IMR-90 (cell line): ENCODE measurements at regions not wholly inside any gene's neighbourhood (a gene's known extent, or its start where the extent isn't known, plus 50 kb on each side); places are given as distances from the start of the nearest gene placed in this dataset.

Experiments
- ATAC-seq: fragments of 200-7000 bp; cut with Tn5 transposase; 2 replicates; pipeline ENCODE4 v1.9.1; 2020; ENCODE audit warnings: low read depth, mild to moderate bottlenecking, moderate library complexity
- BruUV-seq: library from RNA; stranded (reverse); fragments of 400-500 nt; replicated peaks from 2 replicates; lab custom pipeline; 2021; lab: Mats Ljungman, UMichigan
- CTCF ChIA-PET: fragments of 300-600 bp; formaldehyde crosslinking; extraction: SDS; loops from one replicate; lab custom pipeline; 2021; ENCODE audit warnings: antibody characterized with exemption; lab: Yijun Ruan, JAX
- POLR2A ChIA-PET: fragments of 300-600 bp; sonication (Branson Sonifier 250); formaldehyde crosslinking; loops from one replicate; lab custom pipeline; 2022; ENCODE audit warnings: antibody characterized with exemption; ENCODE audit not compliant: unreplicated experiment; lab: Charles Lee
- DNase-seq: peaks from one replicate; pipeline ENCODE4 v3.0.0; 2013
- H2AFZ ChIP-seq: replicated peaks from 2 replicates; pipeline ENCODE3; 2013; ENCODE audit warnings: low read length, mild to moderate bottlenecking; ENCODE audit not compliant: poor library complexity
- H2AK5ac ChIP-seq: 2 replicates; pipeline ENCODE4 v1.6.1; 2013; ENCODE audit warnings: low read depth, low read length, inconsistent platforms
- H2AK9ac ChIP-seq: replicated peaks from 2 replicates; pipeline ENCODE3; 2013; ENCODE audit warnings: mild to moderate bottlenecking, low read depth, low read length, moderate library complexity; ENCODE audit not compliant: poor library complexity
- H2BK120ac ChIP-seq: 2 replicates; pipeline ENCODE4 v1.6.1; 2013; ENCODE audit warnings: low read depth, low read length, inconsistent platforms
- H2BK15ac ChIP-seq: 3 replicates; pipeline ENCODE4 v1.6.1; 2013; ENCODE audit warnings: low read depth, low read length, inconsistent platforms
- H2BK20ac ChIP-seq: 2 replicates; pipeline ENCODE4 v1.6.1; 2013; ENCODE audit warnings: low read depth, mild to moderate bottlenecking, inconsistent platforms, low read length, moderate library complexity
- H2BK5ac ChIP-seq: 2 replicates; pipeline ENCODE4 v1.6.1; 2013; ENCODE audit warnings: mild to moderate bottlenecking, low read depth, low read length, inconsistent platforms; ENCODE audit not compliant: poor library complexity, severe bottlenecking
- H3K14ac ChIP-seq: replicated peaks from 2 replicates; pipeline ENCODE4 v1.6.1; 2013; ENCODE audit warnings: low read depth, low read length, inconsistent platforms
- H3K18ac ChIP-seq: 2 replicates; pipeline ENCODE4 v1.6.1; 2013; ENCODE audit warnings: low read depth, low read length, control low read depth
- H3K23ac ChIP-seq: 2 replicates; pipeline ENCODE4 v1.6.1; 2013; ENCODE audit warnings: low read depth, low read length, inconsistent platforms
- H3K27ac ChIP-seq: 2 replicates; pipeline ENCODE4 v1.5.1; 2013; ENCODE audit warnings: mild to moderate bottlenecking, control low read depth, low read length; ENCODE audit not compliant: insufficient read depth
- H3K27me3 ChIP-seq: 2 replicates; pipeline ENCODE4 v1.6.1; 2013; ENCODE audit warnings: low read length; ENCODE audit not compliant: control insufficient read depth, insufficient read depth
- H3K36me3 ChIP-seq: 2 replicates; pipeline ENCODE4 v1.6.1; 2013; ENCODE audit warnings: low read length, mixed read lengths; ENCODE audit not compliant: control insufficient read depth, insufficient read depth
- H3K4ac ChIP-seq: 2 replicates; pipeline ENCODE4 v1.6.1; 2013; ENCODE audit warnings: low read depth, low read length, inconsistent platforms
- H3K4me1 ChIP-seq: 2 replicates; pipeline ENCODE4 v1.6.1; 2013; ENCODE audit warnings: low read length, mixed read lengths; ENCODE audit not compliant: control insufficient read depth, insufficient read depth
- H3K4me2 ChIP-seq: 2 replicates; pipeline ENCODE4 v1.6.1; 2013; ENCODE audit warnings: low read depth, mild to moderate bottlenecking, control low read depth, low read length, moderate library complexity
- H3K4me3 ChIP-seq: 2 replicates; pipeline ENCODE4 v1.5.1; 2013; ENCODE audit warnings: low read depth, mild to moderate bottlenecking, control low read depth, low read length, moderate library complexity; ENCODE audit not compliant: insufficient read depth
- H3K56ac ChIP-seq: 2 replicates; pipeline ENCODE4 v1.6.1; 2013; ENCODE audit warnings: low read length, inconsistent platforms; ENCODE audit not compliant: insufficient read depth; ENCODE audit errors: extremely low read depth
- H3K79me1 ChIP-seq, 2 experiments: 2 replicates each; pipeline ENCODE4 v1.6.1; 2013; ENCODE audit warnings: low read length in 2 of 2, inconsistent platforms in 1 of 2, low read depth in 1 of 2
- H3K9ac ChIP-seq: 2 replicates; pipeline ENCODE4 v1.6.1; 2013; ENCODE audit warnings: low read depth, low read length, control low read depth
- H3K9me1 ChIP-seq: 2 replicates; pipeline ENCODE4 v1.6.1; 2013; ENCODE audit warnings: low read length, inconsistent platforms; ENCODE audit not compliant: insufficient read depth
- H3K9me3 ChIP-seq: 2 replicates; pipeline ENCODE4 v1.6.1; 2013; ENCODE audit warnings: low read length; ENCODE audit not compliant: control insufficient read depth, insufficient read depth
- H4K20me1 ChIP-seq: 2 replicates; pipeline ENCODE4 v1.6.1; 2013; ENCODE audit warnings: low read length, inconsistent platforms; ENCODE audit not compliant: insufficient read depth
- H4K5ac ChIP-seq: 2 replicates; pipeline ENCODE4 v1.6.1; 2013; ENCODE audit warnings: mild to moderate bottlenecking, low read depth, low read length, control low read depth
- H4K8ac ChIP-seq, 2 experiments: 2 replicates each; pipeline ENCODE4 v1.6.1; 2013; ENCODE audit warnings: low read depth in 2 of 2, low read length in 2 of 2, control low read depth in 1 of 2, inconsistent platforms in 1 of 2
- H4K91ac ChIP-seq: 2 replicates; pipeline ENCODE4 v1.6.1; 2013; ENCODE audit warnings: low read depth, low read length, inconsistent platforms; ENCODE audit not compliant: insufficient read depth
- CEBPB ChIP-seq: IDR thresholded peaks from 2 replicates; pipeline ENCODE4 v1.6.1; 2012; ENCODE audit warnings: low read depth, low read length, improper control_type of control experiment
- CHD1 ChIP-seq: IDR thresholded peaks from 2 replicates; pipeline ENCODE4 v1.6.1; 2012; ENCODE audit warnings: low read depth, low read length, improper control_type of control experiment
- FOS ChIP-seq: fragments of 150-350 bp; IDR thresholded peaks from 2 replicates; pipeline ENCODE4 v1.6.1; 2016; ENCODE audit warnings: low read depth, low read length
- MAFK ChIP-seq: IDR thresholded peaks from 2 replicates; pipeline ENCODE4 v1.6.1; 2012; ENCODE audit warnings: low read depth, low read length, improper control_type of control experiment
- MAZ ChIP-seq: IDR thresholded peaks from 2 replicates; pipeline ENCODE4 v1.6.1; 2012; ENCODE audit warnings: low read depth, mild to moderate bottlenecking, low read length, improper control_type of control experiment, moderate library complexity, borderline replicate concordance
- POLR2A ChIP-seq: IDR thresholded peaks from 2 replicates; pipeline ENCODE4 v1.6.1; 2012; ENCODE audit warnings: mild to moderate bottlenecking, low read depth, low read length
- RAD21 ChIP-seq: IDR thresholded peaks from 2 replicates; pipeline ENCODE4 v1.6.1; 2012; ENCODE audit warnings: low read length, improper control_type of control experiment
- RCOR1 ChIP-seq: IDR thresholded peaks from 2 replicates; pipeline ENCODE4 v1.6.1; 2012; ENCODE audit warnings: mild to moderate bottlenecking, low read length, improper control_type of control experiment; ENCODE audit not compliant: insufficient replicate concordance
- RFX5 ChIP-seq: IDR thresholded peaks from 2 replicates; pipeline ENCODE4 v1.8.0; 2012; ENCODE audit warnings: low read depth, mild to moderate bottlenecking, low read length, moderate library complexity
- WGBS, 2 experiments: methylation state at CpG; one replicate each; pipeline versions ENCODE4 v1.1.5 to v1.1.7; 2013; ENCODE audit warnings: missing lambda C conversion rate in 2 of 2; ENCODE audit not compliant: insufficient read length in 1 of 2; ENCODE audit errors: extremely low coverage in 2 of 2; 5-methylcytosine and 5-hydroxymethylcytosine counted together
- dilution Hi-C: fragments of 300-500 bp; cut with HindIII; formaldehyde crosslinking; loops from one replicate; pipeline ENCODE4 v1.14.3; 2018; ENCODE audit warnings: low sequenced_read_pairs; ENCODE audit not compliant: unreplicated experiment
- in situ Hi-C: fragments of 300-500 bp; cut with MboI; formaldehyde crosslinking; loops from 3 replicates; pipeline ENCODE4 v1.14.3; 2019; ENCODE audit warnings: low sequenced_read_pairs, inconsistent platforms, mixed read lengths
- intact Hi-C: fragments of 100-400 bp; cut with micrococcal nuclease; formaldehyde crosslinking; loops from 2 replicates; pipeline ENCODE4 v1.10.0; 2022
- TF ChIP-seq, protein P1 (sequence below): conservative IDR thresholded peaks from 2 replicates; pipeline ENCODE4 v1.5.1; 2012; ENCODE audit warnings: mild to moderate bottlenecking, low read depth, low read length, improper control_type of control experiment
- TF ChIP-seq, protein P2 (sequence below): fragments of 150-350 bp; IDR thresholded peaks from 2 replicates; pipeline ENCODE4 v1.6.1; 2016; ENCODE audit warnings: low read depth, mild to moderate bottlenecking, low read length, moderate library complexity, borderline replicate concordance

DNA sequence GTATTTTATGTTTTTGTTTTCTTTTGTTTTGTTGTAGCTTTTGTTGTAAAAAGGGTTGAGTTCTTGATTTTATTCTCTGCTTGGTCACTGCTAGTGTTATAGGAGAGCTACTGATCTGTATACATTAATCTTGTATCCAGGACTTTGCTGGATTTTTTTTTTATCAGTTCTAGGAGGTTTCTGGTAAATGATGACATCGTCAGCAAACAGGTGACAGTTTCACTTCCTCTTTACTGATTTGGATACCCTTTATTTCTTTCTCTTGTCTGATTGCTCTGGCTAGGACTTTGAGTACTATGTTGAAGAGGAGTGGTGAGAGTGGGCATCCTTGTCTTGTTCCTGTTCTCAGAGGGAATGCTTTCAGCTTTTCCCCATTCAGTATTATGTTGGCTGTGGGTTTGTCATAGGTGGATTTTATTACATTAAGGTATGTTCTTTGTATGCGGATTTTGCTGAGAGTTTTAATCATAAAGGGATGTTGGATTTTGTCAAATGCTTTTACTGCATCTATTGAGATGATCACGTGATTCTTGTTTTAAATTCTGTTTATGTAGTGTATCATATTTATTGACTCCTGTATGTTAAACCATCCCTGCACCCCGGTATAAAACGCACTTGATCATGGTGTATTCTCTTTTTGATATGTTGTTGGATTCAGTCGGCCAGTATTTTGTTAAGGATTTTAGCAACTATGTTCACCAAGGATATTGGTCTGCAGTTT lies 905.7 kb downstream of the LTN1 start:
- Histone ChIP-seq H3K56ac (no peak overlapping the region), H2BK120ac (no peak overlapping the region), H3K14ac (no peak overlapping the region), H3K4me2 (no peak overlapping the region), H3K9me3 (no peaks in the 10 kb centered on the region), H4K20me1 (no peaks in the 10 kb centered on the region), H3K27me3 (no peaks in the 10 kb centered on the region), H4K5ac (no peak overlapping the region), H3K4me1 (no peaks in the 10 kb centered on the region), H3K36me3 (no peaks in the 10 kb centered on the region), H2AK9ac (no peak overlapping the region), H3K9ac (no peak overlapping the region), H2BK15ac (no peak overlapping the region), H3K9me1 (0 out of 2 replicates have a peak, but pooled peaks cover 4% of the 10 kb centered on the region), H2AK5ac (no peak overlapping the region), H3K27ac (no peak overlapping the region), H3K4me3 (no peak overlapping the region), H2BK20ac (no peak overlapping the region), H2AFZ (no peak overlapping the region), H4K8ac (no peak overlapping the region), H3K79me1 (no peaks in the 10 kb centered on the region), H3K18ac (no peak overlapping the region), H3K23ac (no peak overlapping the region), H4K91ac (no peak overlapping the region), H2BK5ac (no peak overlapping the region), H3K4ac (no peak overlapping the region)
- no peak for TF ChIP-seq FOS
- TF ChIP-seq RAD21: no peak
- TF ChIP-seq POLR2A: no peak
- TF ChIP-seq, protein P1, sequence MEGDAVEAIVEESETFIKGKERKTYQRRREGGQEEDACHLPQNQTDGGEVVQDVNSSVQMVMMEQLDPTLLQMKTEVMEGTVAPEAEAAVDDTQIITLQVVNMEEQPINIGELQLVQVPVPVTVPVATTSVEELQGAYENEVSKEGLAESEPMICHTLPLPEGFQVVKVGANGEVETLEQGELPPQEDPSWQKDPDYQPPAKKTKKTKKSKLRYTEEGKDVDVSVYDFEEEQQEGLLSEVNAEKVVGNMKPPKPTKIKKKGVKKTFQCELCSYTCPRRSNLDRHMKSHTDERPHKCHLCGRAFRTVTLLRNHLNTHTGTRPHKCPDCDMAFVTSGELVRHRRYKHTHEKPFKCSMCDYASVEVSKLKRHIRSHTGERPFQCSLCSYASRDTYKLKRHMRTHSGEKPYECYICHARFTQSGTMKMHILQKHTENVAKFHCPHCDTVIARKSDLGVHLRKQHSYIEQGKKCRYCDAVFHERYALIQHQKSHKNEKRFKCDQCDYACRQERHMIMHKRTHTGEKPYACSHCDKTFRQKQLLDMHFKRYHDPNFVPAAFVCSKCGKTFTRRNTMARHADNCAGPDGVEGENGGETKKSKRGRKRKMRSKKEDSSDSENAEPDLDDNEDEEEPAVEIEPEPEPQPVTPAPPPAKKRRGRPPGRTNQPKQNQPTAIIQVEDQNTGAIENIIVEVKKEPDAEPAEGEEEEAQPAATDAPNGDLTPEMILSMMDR: no peak
- no peak for TF ChIP-seq MAFK
- no peak for TF ChIP-seq RFX5
- TF ChIP-seq CHD1: no peak
- TF ChIP-seq MAZ: no peak
- TF ChIP-seq, protein P2, sequence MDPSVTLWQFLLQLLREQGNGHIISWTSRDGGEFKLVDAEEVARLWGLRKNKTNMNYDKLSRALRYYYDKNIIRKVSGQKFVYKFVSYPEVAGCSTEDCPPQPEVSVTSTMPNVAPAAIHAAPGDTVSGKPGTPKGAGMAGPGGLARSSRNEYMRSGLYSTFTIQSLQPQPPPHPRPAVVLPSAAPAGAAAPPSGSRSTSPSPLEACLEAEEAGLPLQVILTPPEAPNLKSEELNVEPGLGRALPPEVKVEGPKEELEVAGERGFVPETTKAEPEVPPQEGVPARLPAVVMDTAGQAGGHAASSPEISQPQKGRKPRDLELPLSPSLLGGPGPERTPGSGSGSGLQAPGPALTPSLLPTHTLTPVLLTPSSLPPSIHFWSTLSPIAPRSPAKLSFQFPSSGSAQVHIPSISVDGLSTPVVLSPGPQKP: no peak
- no peak for TF ChIP-seq CEBPB
- TF ChIP-seq RCOR1: no peak
- dilution Hi-C loops: no loop called here
- intact Hi-C loops: no loop called here
- in situ Hi-C loops: no loop called here
- WGBS, 2 experiments: no CpG with 5 or more reads among the region's 6 CpGs
- CTCF ChIA-PET: interaction anchor here (0.6 kb wide), 1 partner anchor 19 kb away, joined by 3 read pairs; no protein-coding TSS in a partner anchor
- DNase-seq (no peak), ATAC-seq (no peak)
- POLR2A ChIA-PET: interaction anchor here (0.6 kb wide), 1 partner anchor 143 kb away, joined by 3 read pairs; no protein-coding TSS in a partner anchor
- no TSS peak for BruUV-seq
